ES-I3 (cell line): ENCODE measurements at regions not wholly inside any gene's neighbourhood (a gene's known extent, or its start where the extent isn't known, plus 50 kb on each side); places are given as distances from the start of the nearest gene placed in this dataset.

ENCODE experiments used
- H3K36me3 ChIP-seq: 2 replicates; pipeline ENCODE4 v1.6.1; 2013; ENCODE audit warnings: mild to moderate bottlenecking, low read length, control low read depth, moderate library complexity; ENCODE audit not compliant: insufficient read depth
- H3K4me1 ChIP-seq: 2 replicates; pipeline ENCODE4 v1.6.1; 2013; ENCODE audit warnings: mild to moderate bottlenecking, control low read depth, low read length; ENCODE audit not compliant: insufficient read depth
- H3K9ac ChIP-seq: 2 replicates; pipeline ENCODE4 v1.6.1; 2013; ENCODE audit warnings: low read depth, mild to moderate bottlenecking, low read length, moderate library complexity
- H3K9me3 ChIP-seq: 2 replicates; pipeline ENCODE4 v1.6.1; 2013; ENCODE audit warnings: mild to moderate bottlenecking, low read length, moderate library complexity; ENCODE audit not compliant: control insufficient read depth, insufficient read depth

GRCh38 chr12:83388551-83388950, 701.8 kb downstream of the TMTC2 start:
- H3K9me3 ChIP-seq: no peaks in the 10 kb centered on the region
- H3K36me3 ChIP-seq: no peaks in the 10 kb centered on the region
- no peak overlapping the region for H3K9ac ChIP-seq
- H3K4me1 ChIP-seq: no peaks in the 10 kb centered on the region

DNA sequence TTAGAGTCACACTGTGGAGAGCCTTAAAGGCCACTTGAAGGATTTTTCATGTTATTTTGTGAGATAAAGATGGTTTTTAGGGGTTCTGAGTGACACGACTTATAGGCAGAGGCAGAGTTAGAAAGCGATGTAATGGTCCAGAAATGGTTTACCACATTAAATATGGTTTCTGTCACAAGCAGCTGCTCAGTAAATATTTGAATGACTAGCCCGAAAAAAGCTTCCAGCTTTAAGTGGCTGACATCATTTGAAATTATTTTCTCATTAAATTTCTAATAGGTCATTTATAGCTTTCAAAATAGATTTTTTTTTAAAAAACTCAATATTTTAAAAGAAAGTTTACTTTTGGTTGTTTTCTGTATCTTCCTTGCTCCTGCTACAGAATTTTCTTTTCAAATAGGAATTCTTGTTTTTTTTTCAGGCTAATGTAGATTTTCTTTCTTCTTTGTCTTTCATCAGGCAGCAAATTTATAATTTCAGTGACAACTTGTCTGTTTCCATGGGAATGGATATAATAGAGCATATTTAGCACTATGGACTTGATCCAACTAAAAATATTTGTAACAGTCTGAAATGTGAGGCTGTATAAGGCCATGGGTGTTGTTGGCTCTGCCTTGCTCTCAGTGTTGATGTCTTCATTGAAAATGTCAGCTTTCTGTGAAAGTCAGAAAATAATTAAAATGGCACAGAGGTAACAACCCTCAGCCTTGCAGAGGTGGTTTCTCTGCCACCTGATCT, 700.0 kb downstream of the TMTC2 start:
- Histone ChIP-seq H3K4me1 (no peaks in the 10 kb centered on the region), H3K36me3 (no peaks in the 10 kb centered on the region), H3K9ac (no peak overlapping the region), H3K9me3 (no peaks in the 10 kb centered on the region)

GRCh38 chr12:83378186-83378727, 691.6 kb downstream of the TMTC2 start:
- Histone ChIP-seq H3K36me3 (no peaks in the 10 kb centered on the region), H3K4me1 (no peaks in the 10 kb centered on the region), H3K9me3 (no peaks in the 10 kb centered on the region), H3K9ac (no peak overlapping the region)

- H3K4me1 ChIP-seq: no peaks in the 10 kb centered on the region; the same call in 1 of the 2 replicates
- 0 out of 2 replicates have a peak, but pooled peaks cover 2% of the 10 kb centered on the region for H3K9me3 ChIP-seq
- H3K9ac ChIP-seq: no peak overlapping the region
- H3K36me3 ChIP-seq: no peaks in the 10 kb centered on the region
These were observed 678.6 kb downstream of the TMTC2 start for GRCh38 chr12:83365317-83365716.

GRCh38 chr12:83361475-83361874, 674.8 kb downstream of the TMTC2 start:
- H3K9me3 ChIP-seq: 0 out of 2 replicates have a peak, but pooled peaks cover 2% of the 10 kb centered on the region

DNA sequence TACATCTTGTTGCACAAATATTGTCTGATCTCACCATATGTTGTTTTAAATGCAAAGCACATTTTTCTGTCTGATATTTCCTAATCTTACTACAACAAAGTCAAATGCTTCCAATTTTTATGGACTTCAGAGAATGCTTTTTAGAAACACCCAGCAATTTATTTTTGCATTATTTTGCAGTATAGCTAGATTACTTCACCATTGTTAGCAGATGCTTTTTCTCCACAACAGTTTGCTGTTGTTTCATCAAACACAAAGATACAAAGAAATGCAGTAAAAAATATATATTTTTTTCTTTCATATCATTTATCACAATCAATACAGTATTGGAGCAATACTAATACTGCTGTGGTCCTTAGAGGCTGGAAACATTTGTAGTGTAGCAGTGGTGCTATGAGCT, 674.4 kb downstream of the TMTC2 start:
- Histone ChIP-seq H3K36me3 (no peaks in the 10 kb centered on the region), H3K9me3 (0 out of 2 replicates have a peak, but pooled peaks cover 2% of the 10 kb centered on the region)

More at GRCh38 chr12:83361475-83361874, 674.8 kb downstream of the TMTC2 start:
- no peaks in the 10 kb centered on the region for H3K36me3 ChIP-seq
- H3K9ac ChIP-seq: no peak overlapping the region
- no peaks in the 10 kb centered on the region; the same call in 1 of the 2 replicates for H3K4me1 ChIP-seq

GRCh38 chr12:83349907-83350611, 663.4 kb downstream of the TMTC2 start:
- H3K9me3 ChIP-seq: no peaks in the 10 kb centered on the region
- peaks cover 4% of the 10 kb centered on the region; the same call in 1 of the 2 replicates for H3K4me1 ChIP-seq
- H3K9ac ChIP-seq: no peak overlapping the region
- no peaks in the 10 kb centered on the region for H3K36me3 ChIP-seq

More for the DNA sequence above, 674.4 kb downstream of the TMTC2 start:
- no peaks in the 10 kb centered on the region; the same call in 1 of the 2 replicates for H3K4me1 ChIP-seq
- H3K9ac ChIP-seq: no peak overlapping the region

GRCh38 chr12:83346333-83346732, 659.6 kb downstream of the TMTC2 start:
- Histone ChIP-seq H3K4me1 (peaks cover 4% of the 10 kb centered on the region; the same call in 1 of the 2 replicates), H3K9ac (no peak overlapping the region), H3K9me3 (no peaks in the 10 kb centered on the region; the same call in 1 of the 2 replicates)

DNA sequence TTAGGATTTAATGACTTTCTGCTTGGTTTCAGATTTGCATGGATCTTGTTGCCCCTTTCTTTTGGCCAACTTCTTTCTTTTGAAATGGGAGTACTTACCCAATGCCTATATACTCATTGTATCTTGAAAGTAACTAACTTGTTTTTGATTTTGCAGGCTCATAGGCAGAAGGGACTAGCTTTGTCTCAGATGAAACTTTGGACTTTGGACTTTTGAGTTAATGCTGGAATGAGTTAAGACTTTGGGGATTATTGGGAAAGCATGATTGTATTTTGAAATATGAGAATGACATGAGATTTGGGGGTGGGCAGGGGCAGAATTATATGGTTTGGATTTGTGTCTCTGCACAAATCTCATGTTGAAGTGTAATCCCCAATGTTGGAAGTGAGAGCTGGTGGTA, 657.1 kb downstream of the TMTC2 start:
- Histone ChIP-seq H3K4me1 (no peaks in the 10 kb centered on the region), H3K9ac (no peak overlapping the region), H3K9me3 (no peaks in the 10 kb centered on the region; the same call in 1 of the 2 replicates), H3K36me3 (no peaks in the 10 kb centered on the region)

More at GRCh38 chr12:83346333-83346732, 659.6 kb downstream of the TMTC2 start:
- H3K36me3 ChIP-seq: no peaks in the 10 kb centered on the region

- Histone ChIP-seq H3K9ac (no peak overlapping the region), H3K4me1 (no peaks in the 10 kb centered on the region), H3K9me3 (no peaks in the 10 kb centered on the region)
These were observed 649.0 kb downstream of the TMTC2 start for GRCh38 chr12:83335748-83336147.

GRCh38 chr12:83326666-83327065, 640.0 kb downstream of the TMTC2 start:
- Histone ChIP-seq H3K9ac (no peak overlapping the region), H3K9me3 (no peaks in the 10 kb centered on the region), H3K4me1 (no peaks in the 10 kb centered on the region), H3K36me3 (no peaks in the 10 kb centered on the region)

More at GRCh38 chr12:83335748-83336147, 649.0 kb downstream of the TMTC2 start:
- H3K36me3 ChIP-seq: no peaks in the 10 kb centered on the region

DNA sequence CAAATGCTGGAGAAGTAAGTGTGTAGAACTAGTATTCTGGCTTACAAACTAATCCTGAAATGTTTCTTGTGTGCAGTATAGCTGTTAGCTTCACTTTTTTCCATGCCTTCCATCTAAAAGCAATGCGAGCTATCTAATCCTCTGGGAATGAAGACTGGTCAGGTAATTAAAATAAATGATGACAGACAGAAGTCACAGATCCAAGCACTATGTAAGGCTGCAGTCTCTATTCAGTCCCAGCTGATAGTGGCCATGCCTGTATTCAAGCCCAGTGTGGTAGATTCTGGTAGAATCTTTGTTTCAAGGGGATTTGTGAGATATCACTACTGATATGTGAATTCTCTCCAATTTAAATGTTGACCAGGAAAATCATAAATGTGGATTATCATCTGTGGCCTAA, 637.2 kb downstream of the TMTC2 start:
- Histone ChIP-seq H3K4me1 (no peaks in the 10 kb centered on the region), H3K9ac (no peak overlapping the region), H3K9me3 (no peaks in the 10 kb centered on the region), H3K36me3 (no peaks in the 10 kb centered on the region)

DNA sequence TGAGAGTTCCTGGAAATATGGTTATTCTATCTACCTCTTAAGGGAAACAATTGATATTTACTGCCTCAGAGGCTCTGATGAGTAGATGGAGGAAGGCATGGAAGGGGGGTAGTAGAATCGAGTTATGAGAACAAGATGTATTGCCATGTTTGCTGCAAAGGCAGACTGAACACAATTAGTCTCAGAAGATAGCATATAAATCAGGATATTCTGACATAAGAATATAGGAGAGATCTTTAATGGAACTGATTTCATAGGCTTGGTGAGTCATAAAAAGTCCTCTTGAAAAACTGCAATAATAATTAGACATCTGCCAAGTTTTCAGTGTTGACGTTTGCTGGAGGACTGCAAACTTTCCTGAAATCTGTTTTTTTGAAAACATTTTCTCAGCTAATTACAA, 636.1 kb downstream of the TMTC2 start:
- Histone ChIP-seq H3K4me1 (no peaks in the 10 kb centered on the region), H3K9ac (no peak overlapping the region), H3K9me3 (no peaks in the 10 kb centered on the region), H3K36me3 (no peaks in the 10 kb centered on the region)

DNA sequence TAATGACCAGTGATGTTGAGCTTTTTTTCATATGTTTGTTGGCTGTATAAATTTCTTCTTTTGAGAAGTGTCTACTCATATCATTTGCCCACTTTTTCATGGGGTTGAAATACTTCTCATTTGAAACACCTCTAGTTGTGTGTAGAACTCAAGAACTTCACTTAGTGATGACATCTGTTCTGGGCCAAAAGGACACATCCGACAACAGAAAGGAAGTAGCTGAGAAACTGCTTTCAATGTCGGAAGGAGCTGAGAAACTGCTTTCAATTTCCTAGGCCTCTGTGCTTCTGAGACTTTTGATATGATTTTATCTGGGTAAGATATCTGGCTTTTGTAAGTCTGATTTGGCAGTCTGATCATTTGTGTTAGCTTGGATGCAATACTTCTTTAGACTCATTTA, 635.3 kb downstream of the TMTC2 start:
- H3K9me3 ChIP-seq: no peaks in the 10 kb centered on the region
- H3K36me3 ChIP-seq: no peaks in the 10 kb centered on the region
- no peak overlapping the region for H3K9ac ChIP-seq
- no peaks in the 10 kb centered on the region for H3K4me1 ChIP-seq
